NOMO-1 treated with DMSO at 0.1 percent for 48 hours (cell line): ENCODE measurements at regions not wholly inside any gene's neighbourhood (a gene's known extent, or its start where the extent isn't known, plus 50 kb on each side); places are given as distances from the start of the nearest gene placed in this dataset.
A peak's percentile ranks its signal among the peaks of the same experiment; 100 is the strongest.

Experiments used
- DNase-seq: peaks from one replicate; lab custom pipeline; 2025; ENCODE audit not compliant: unreplicated experiment; lab: John Stamatoyannopoulos, UW

GRCh38 chr5:152337484-152337883 lies 67.6 kb downstream of the NMUR2 start:
- DNase-seq: no peak

GRCh38 chr5:152335461-152335860 lies 69.6 kb downstream of the NMUR2 start:
- DNase-seq: peak; percentile 88

- no peak for DNase-seq
Observed at GRCh38 chr5:152332716-152333460, 72.2 kb downstream of the NMUR2 start.

- DNase-seq: no peak
Observed at GRCh38 chr5:152331718-152332117, 73.4 kb downstream of the NMUR2 start.

GRCh38 chr5:152331006-152331405 lies 74.1 kb downstream of the NMUR2 start:
- DNase-seq: no peak

- no peak for DNase-seq
Observed at GRCh38 chr5:152329761-152330283, 75.3 kb downstream of the NMUR2 start.

GRCh38 chr5:152329207-152329606 lies 75.9 kb downstream of the NMUR2 start:
- no peak for DNase-seq

- DNase-seq: no peak
Observed at GRCh38 chr5:152315942-152316341, 89.1 kb downstream of the NMUR2 start.

- no peak for DNase-seq
Observed at GRCh38 chr5:152314196-152314829, 90.8 kb downstream of the NMUR2 start.

GRCh38 chr5:152309926-152310450 lies 95.1 kb downstream of the NMUR2 start:
- DNase-seq: no peak

- DNase-seq: no peak
Observed at GRCh38 chr5:152306386-152306785, 98.7 kb downstream of the NMUR2 start.

GRCh38 chr5:152305525-152305924 lies 99.6 kb downstream of the NMUR2 start:
- DNase-seq: no peak

GRCh38 chr5:152303841-152304240 lies 101.2 kb downstream of the NMUR2 start:
- no peak for DNase-seq

- DNase-seq: no peak
Observed at GRCh38 chr5:152297866-152298265, 107.2 kb downstream of the NMUR2 start.

GRCh38 chr5:152293189-152293588 lies 111.9 kb downstream of the NMUR2 start:
- no peak for DNase-seq

GRCh38 chr5:152290181-152290580 lies 114.9 kb downstream of the NMUR2 start:
- no peak for DNase-seq

GRCh38 chr5:152288917-152289595 lies 116.0 kb downstream of the NMUR2 start:
- no peak for DNase-seq

GRCh38 chr5:152288499-152288898 lies 116.6 kb downstream of the NMUR2 start:
- DNase-seq: no peak

GRCh38 chr5:152285764-152286163 lies 119.3 kb downstream of the NMUR2 start:
- no peak for DNase-seq

GRCh38 chr5:152282331-152282730 lies 122.7 kb downstream of the NMUR2 start:
- no peak for DNase-seq

GRCh38 chr5:152277936-152278335 lies 127.1 kb downstream of the NMUR2 start:
- no peak for DNase-seq

- DNase-seq: no peak
Observed at GRCh38 chr5:152274224-152274623, 130.9 kb downstream of the NMUR2 start.
